Ascending aorta (tissue), 2 donors: ENCODE measurements at regions not wholly inside any gene's neighbourhood (a gene's known extent, or its start where the extent isn't known, plus 50 kb on each side); places are given as distances from the start of the nearest gene placed in this dataset.

Experiments
- DNase-seq, 2 donors: peaks; one replicate each; pipeline ENCODE4 v3.0.0-alpha.2; 2019; ENCODE audit warnings: low spot score in 2 of 2
- H3K27ac ChIP-seq, 2 donors: fragments of 200-600 bp; sonication (generic); one replicate each; pipeline ENCODE4 v1.5.1; 2016 to 2017; ENCODE audit warnings: mild to moderate bottlenecking in 1 of 2
- H3K27me3 ChIP-seq: fragments of 200-600 bp; sonication (generic); one replicate; pipeline ENCODE4 v1.5.1; 2017
- H3K36me3 ChIP-seq, 2 donors: fragments of 200-600 bp; sonication (generic); one replicate each; pipeline ENCODE4 v1.5.1; 2016
- H3K4me1 ChIP-seq, 2 donors: fragments of 200-600 bp; sonication (generic); one replicate each; pipeline ENCODE4 v1.5.1; 2016 to 2017; ENCODE audit warnings: mild to moderate bottlenecking in 1 of 2
- H3K4me3 ChIP-seq, 2 donors: fragments of 200-600 bp; sonication (generic); one replicate each; pipeline ENCODE4 v1.5.1; 2016 to 2017; ENCODE audit warnings: mild to moderate bottlenecking in 1 of 2
- H3K9me3 ChIP-seq, 2 donors: fragments of 200-600 bp; sonication (generic); one replicate each; pipeline ENCODE4 v1.5.1; 2016
- CTCF ChIP-seq, 3 experiments: fragments of 200-600 bp in 2 of 3; fragments of 450-650 bp in 1 of 3; sonication (generic) in 2 of 3; IDR thresholded peaks; one replicate each; pipeline ENCODE4 v1.5.1; 2016 to 2019; ENCODE audit warnings: antibody characterized with exemption in 3 of 3, mild to moderate bottlenecking in 1 of 3, moderate library complexity in 1 of 3
- intact Hi-C: fragments of 100-400 bp; cut with DNase I; formaldehyde crosslinking; loops from one replicate; pipeline ENCODE4 v1.15.1; 2023

DNA sequence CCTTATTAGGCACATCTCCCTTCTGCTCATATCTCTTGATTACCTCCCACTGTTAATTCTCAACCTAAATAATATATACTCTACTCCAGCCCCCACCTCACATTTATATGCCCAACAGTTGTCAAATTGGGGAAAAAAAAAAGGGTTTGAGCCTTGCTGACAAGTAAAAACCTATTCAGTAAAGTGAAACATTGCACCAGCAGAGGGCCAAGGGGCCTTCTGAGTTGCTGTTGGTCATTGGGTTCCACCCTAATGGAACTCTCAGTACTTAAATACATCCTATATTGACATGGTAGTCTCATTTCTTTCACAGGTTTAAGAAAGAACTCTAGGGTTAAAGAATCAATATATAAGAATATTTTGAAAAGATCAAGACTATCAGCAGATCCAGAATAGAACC is 362.2 kb downstream of the SMARCA1 start:
- no peak overlapping the region for H3K27ac ChIP-seq
- H3K4me3 ChIP-seq = no peak overlapping the region
- no peaks in the 10 kb centered on the region for H3K9me3 ChIP-seq
- H3K4me1 ChIP-seq = no peaks in the 10 kb centered on the region
- H3K36me3 ChIP-seq = no peaks in the 10 kb centered on the region
- intact Hi-C loops = no loop called here
- DNase-seq = no peak
- H3K27me3 ChIP-seq = no peaks in the 10 kb centered on the region
- no peak for TF ChIP-seq CTCF (IDR thresholded peaks at IDR 0.05)

GRCh38 chrX:129158505-129158904 is 364.8 kb downstream of the SMARCA1 start:
- no peak for DNase-seq
- no peak for TF ChIP-seq CTCF (IDR thresholded peaks at IDR 0.05)
- intact Hi-C loops = no loop called here

GRCh38 chrX:129145840-129146272 is 377.4 kb downstream of the SMARCA1 start:
- TF ChIP-seq CTCF (IDR thresholded peaks at IDR 0.05) = no peak
- Histone ChIP-seq H3K27ac (no peak overlapping the region), H3K36me3 (no peaks in the 10 kb centered on the region), H3K4me1 (no peaks in the 10 kb centered on the region), H3K27me3 (no peaks in the 10 kb centered on the region), H3K4me3 (no peak overlapping the region), H3K9me3 (no peaks in the 10 kb centered on the region)
- no peak for DNase-seq
- intact Hi-C loops = no loop called here

More at GRCh38 chrX:129158505-129158904, 364.8 kb downstream of the SMARCA1 start:
- Histone ChIP-seq H3K27me3 (no peaks in the 10 kb centered on the region), H3K27ac (no peak overlapping the region), H3K9me3 (no peaks in the 10 kb centered on the region), H3K4me3 (no peak overlapping the region), H3K36me3 (no peaks in the 10 kb centered on the region), H3K4me1 (no peaks in the 10 kb centered on the region)

DNA sequence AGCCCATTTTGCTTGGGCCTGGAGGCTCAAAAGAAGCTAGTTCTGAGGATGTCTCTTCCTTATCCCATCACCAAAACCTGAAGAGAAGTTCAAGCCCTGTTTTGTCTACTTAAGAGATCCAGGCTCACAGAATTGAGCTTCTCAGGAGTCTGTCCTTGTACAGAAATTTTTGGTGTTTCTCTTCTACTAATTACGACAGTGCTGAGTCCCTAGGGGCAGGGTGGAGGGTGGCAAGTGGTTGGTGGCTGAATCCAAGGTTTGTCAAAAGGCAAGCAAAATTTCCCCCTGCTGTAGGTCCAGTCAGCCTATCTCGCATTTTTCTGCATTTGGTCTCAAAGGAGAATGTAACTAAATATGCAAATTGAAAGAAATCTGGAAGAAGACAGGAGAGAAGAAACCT is 377.9 kb downstream of the SMARCA1 start:
- intact Hi-C loops = no loop called here
- Histone ChIP-seq H3K4me3 (no peak overlapping the region), H3K27me3 (no peaks in the 10 kb centered on the region), H3K36me3 (no peaks in the 10 kb centered on the region), H3K27ac (no peak overlapping the region), H3K9me3 (no peaks in the 10 kb centered on the region), H3K4me1 (no peaks in the 10 kb centered on the region)
- TF ChIP-seq CTCF (IDR thresholded peaks at IDR 0.05) = no peak
- DNase-seq = no peak

DNA sequence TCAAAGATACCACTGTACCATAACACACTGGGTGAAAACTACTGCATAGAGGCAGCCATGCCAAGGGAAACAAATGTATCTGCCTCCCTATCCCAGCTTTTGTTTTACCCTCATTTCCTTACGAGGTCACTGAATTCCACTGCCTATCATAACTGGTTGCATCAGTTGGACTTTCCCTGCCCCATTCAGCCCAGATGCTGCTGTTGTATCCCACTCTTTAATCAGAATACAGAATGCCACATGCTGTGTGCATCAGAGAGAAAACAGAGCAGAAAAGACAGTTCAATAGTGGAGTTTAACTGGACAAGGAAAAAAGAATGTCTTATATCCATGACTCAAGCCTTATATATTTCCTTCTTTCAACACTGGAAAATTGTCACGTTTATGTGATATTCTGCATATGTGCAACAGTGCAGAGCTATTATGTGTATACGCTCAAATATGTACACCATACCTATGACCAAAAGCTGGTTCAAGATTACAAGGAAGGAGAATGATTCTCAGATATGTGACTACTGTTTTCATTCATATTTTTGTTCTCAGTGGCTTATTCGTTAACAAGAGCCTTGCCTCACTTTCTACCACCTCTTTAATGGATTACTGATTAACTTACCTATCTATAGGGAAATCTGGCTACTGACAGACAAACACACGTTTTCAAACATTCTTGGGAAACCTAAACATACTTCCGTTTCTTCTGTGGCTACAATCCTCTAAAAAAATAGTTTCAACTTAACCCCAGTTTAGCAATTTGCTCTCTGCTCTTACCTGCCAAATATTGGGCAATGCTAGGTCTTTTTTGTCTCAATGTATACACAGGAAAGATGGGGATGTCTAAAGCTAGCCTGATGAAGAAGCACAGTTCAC is 378.9 kb downstream of the SMARCA1 start:
- DNase-seq = no peak
- Histone ChIP-seq H3K27me3 (no peaks in the 10 kb centered on the region), H3K27ac (no peak overlapping the region), H3K4me3 (no peak overlapping the region), H3K36me3 (no peaks in the 10 kb centered on the region), H3K4me1 (no peaks in the 10 kb centered on the region), H3K9me3 (no peaks in the 10 kb centered on the region)
- no peak for TF ChIP-seq CTCF (IDR thresholded peaks at IDR 0.05)
- intact Hi-C loops = no loop called here
